NAMALWA (cell line): ENCODE measurements at regions not wholly inside any gene's neighbourhood (a gene's known extent, or its start where the extent isn't known, plus 50 kb on each side); places are given as distances from the start of the nearest gene placed in this dataset.

Experiments used
- DNase-seq: peaks from one replicate; pipeline ENCODE4 v3.0.0-alpha.2; 2015; ENCODE audit warnings: low spot score

DNA sequence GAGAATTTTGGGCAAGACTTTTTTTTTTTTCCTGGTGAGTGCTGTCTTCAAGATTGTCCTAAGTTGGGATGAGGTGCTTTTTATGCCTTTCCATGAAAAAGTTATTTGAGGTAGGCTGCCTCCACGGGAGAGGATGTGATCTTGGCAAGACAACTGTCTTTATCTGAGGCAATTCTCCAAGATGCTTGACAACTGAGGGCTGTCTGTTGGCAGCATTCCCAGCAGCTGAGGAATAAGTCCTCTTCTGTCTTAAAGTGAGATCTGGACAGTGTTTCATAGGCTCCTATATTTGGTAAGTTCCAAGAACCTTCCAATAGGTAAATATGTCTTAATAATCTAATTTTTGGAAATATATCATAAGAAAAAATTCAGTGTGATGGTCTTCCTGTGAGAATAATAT is 662.0 kb downstream of the CDH11 start:
- DNase-seq = no peak

DNA sequence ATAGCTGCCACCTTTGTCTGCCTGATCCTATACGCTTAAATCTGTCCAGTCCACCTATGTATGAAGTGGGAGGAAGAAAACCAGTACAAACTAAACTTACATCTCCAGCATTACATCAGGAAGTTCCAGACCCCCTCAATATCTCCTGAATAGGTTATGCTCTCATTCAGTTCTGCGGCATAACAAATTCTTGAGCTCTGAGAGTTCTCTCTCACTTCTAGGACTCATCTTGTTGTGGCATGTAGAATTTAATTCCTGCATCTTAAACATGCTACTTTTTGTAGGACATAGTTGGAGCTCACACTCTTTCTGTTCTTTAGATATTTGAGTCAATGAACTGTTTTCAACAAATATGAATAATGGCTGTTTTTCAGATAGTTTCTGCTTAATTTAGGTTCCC is 662.5 kb downstream of the CDH11 start:
- DNase-seq = no peak

DNA sequence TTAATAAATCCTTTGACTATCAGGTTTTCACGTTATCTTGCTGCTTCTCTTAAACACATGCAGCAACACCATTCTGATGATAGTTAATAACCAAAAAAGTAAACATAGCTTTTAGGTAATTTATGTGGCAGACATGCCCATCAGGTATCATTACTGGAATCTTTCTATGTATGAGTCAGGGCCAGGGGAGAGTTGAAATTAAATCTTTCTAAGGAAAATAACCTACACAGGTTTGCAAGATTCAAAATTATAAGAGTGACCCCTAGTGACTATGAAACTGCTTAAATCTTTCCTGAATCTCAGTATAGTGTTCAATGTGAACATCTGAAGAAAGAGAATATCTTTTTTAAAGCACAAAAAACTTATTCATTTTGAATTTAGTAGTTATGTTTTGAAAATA is 666.6 kb downstream of the CDH11 start:
- DNase-seq = peak; percentile 34

DNA sequence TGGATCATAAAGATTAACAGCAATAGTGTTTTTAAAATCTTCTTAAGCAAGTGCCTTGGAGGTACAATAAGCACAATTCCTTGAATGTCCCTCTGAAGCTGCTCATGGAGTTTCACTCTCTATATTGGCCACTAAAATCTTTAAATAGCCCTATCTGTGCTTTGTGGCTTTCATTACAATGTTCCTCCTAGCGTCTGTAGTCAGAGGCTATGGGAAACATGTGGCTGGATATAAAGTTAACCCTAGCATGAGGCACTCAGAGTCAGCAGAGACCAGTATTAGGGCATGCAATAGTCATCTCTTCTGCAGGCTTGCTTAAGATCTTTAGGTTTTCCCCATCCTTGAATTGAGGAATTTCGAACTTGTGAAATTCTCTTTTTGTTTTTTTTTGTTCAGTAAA is 668.2 kb downstream of the CDH11 start:
- no peak for DNase-seq

DNA sequence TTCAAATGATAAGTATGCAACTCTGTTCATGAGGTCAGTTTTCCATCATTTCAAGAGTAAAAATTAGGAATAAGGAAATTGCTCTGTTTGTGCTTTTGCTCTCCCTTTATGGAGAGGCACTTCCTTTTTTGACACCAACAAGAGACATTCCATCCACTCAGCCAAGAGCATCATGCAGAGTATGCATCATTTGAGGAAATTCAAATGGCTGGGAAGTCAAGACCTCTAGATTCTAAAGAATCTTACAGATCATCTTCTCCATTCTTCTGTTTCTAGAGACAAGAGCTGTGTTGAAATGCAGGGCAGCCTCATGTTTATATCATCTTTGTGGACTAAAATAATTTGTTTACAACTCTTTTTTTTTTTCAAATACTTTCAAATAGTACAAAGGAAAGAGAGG is 669.4 kb downstream of the CDH11 start:
- no peak for DNase-seq

DNA sequence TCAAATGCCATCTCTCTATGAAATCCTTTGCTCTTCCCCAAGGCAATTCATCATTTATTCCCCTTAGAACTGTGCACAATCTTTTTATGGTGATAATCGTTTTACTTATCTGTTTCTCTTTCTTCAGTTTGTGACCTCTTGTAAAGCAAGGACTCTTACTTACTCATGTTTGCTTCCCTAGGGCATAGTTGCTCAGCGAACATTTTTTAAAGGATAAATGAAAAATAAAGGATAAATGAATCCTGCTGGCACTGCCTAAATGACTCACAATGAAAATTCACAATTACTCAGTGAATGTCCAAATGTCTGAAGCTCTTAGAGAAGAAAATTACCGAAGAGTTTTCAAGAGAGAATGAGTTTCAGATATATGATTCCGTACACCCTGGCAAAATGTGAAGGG is 671.7 kb downstream of the CDH11 start:
- DNase-seq = no peak

DNA sequence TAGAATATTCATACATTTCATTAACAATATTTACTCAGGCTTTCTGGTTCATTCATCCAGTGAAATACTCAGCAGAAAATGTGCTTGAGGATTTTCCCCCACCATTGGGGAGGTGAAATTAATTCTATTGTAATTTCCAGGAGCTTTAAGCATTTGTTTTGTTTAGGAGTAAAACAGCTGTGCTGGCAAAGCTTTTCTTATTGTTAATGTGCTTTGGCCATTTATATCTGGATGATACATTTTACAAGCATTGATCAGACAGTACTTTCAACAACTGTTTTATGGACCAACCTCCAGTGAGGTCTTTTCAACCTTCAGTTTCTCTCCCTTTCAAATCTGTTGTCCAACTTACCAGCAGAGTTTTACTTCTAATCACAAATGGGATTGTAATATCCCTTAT is 672.4 kb downstream of the CDH11 start:
- DNase-seq = no peak

DNA sequence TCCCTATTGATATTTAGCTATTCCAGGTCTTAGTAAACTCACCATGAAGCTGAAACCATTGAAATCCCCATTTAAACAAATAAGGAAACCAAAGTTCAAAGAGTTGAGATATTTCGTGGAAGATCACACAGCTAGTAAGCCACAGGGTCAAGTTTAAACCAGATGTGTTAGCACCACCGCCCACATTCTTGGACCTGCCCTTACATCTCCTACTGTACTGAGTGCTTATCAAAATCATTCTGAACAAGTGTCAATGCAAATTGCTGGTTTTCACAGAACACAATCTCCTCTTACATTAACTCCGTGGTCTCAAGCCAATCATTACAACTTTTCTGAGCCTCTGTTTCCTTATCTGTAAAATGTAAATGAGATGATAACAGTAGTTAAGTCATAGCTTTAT is 676.2 kb downstream of the CDH11 start:
- no peak for DNase-seq

DNA sequence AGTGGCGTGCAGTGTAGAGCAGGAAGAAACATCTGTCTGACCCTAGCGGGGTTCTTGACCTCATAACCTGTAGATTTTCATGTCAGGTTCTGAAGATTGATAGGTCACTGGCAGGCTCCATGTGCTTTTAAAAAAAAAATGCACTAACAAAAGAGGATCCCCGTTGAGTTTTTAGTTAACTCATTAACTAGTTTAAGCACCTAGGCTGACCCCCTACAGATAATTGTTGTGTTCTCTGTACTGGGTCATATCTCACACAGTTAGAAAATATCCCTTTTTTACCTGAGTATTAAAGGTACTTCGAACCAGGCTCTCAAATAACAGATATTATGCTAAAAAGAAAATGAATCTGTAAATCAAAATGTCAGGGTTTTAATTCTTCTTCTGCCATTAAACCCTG is 676.6 kb downstream of the CDH11 start:
- no peak for DNase-seq

DNA sequence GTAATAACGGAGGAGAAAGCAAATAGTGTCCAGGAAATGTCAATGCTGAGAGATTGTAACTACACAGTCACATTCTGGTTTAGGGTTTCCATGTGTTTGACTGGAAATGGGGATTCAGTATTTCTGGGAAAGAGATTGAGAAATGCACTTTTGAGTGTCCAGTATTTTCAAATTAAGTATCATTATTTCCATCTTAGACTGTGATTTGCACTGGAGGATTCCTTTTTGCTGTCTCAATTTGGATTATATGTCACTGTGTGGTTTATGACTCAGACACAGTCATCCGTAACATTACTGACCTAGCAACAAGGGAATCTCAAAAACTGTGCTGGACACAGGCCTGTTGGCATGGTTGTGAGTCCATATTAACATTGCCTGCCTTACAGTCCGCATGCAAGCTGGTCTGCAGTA is 681.4 kb downstream of the CDH11 start:
- no peak for DNase-seq

DNA sequence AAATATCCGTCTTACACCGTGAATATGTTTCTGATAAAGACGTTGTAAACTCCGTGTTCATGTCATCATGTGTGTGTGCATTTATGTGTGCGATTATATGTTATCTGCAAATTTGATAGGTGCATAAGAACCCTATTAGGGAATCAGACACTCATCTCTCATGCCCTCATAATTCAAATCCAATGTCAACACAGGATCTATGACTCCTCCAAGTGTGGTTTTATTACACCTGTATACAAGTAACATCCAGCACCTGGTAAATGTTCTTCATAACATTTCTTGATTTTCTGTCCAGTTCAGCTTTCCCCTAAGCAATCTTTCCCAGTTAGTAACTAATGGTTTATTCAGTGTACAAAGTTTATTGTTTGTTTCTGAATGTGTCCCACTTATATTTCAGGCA is 681.9 kb downstream of the CDH11 start:
- no peak for DNase-seq

DNA sequence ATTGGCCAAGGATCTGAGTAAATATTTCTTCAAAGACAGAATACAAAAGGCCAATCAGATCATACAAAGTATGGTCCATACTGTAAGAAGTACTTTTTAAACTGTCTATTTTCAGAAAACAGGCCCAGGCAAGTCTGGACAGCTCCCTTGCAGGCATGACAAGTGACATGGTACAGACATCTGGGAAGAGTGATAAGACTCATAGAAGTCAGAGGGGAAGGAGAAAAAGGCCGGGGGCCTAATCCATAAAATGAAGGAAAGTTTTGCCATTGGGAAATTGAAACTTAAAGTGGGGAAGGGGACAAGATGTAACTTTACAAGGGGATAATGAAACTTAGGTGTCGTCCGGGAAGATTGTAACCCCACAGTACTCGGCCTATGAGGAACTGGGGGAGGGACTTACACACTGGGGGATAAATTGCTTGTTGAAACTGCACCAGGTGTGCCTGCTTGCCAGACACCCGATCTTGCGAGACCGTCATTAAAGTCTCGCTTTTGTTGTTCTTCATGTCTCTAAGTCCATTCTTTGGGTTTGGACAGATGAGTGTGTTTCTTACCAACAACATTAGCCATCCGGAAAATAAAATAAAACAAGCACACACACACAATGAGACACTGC is 684.0 kb downstream of the CDH11 start:
- no peak for DNase-seq

DNA sequence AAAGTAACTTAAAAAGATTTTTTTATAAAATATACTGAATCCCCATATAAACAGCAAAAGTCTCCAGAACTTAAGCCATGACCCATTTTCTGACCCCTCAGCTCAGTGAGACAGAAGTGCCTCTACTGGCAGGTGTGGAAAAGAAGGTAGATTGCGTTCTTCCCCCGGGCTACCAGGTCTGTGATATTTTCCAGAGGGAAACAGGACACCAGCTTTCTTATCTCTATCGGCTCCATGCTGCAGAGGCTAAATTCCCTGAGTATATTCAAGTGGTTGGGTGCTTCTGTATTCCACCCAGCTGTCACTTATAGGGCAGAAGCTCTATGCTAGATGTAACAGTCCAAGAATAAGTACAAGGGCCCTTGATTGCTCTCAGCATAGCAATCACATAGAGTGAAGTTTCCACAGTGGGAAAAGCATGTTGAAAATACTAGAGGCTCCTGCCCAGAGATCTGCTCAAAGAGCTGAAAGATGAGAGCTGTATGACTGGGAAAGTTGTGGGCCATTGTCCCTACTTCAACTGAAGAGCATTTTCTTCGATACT is 687.3 kb downstream of the CDH11 start:
- no peak for DNase-seq

DNA sequence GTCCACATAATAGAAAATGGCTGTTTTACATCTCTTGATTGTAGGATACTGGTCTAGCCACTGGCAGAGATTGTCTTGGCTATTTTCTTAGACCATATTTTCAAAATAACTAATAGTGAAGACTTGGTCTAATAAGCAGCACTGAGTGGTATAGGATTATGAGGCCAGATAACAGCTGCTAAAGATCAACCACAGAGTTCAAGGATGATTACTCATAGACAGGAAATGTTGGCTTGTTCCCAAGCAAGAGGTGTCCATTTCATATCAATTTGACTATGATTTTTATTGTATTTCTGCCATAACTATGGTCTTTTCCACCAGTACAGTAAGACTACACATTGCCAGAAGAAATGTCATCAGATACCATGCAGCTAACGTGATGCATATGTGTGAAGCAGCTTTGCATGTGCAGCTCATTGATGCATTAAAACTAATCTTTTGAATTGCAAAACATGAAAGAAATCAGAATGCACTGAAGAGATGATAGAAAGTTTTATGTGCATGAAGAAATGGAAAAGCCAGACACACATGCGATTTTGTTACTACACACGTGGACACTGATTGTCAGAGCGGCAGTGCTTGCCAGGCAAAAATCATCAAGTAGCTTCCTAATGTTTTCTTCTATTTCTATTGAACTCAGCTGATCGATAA is 693.3 kb downstream of the CDH11 start:
- DNase-seq = peak; percentile 71

DNA sequence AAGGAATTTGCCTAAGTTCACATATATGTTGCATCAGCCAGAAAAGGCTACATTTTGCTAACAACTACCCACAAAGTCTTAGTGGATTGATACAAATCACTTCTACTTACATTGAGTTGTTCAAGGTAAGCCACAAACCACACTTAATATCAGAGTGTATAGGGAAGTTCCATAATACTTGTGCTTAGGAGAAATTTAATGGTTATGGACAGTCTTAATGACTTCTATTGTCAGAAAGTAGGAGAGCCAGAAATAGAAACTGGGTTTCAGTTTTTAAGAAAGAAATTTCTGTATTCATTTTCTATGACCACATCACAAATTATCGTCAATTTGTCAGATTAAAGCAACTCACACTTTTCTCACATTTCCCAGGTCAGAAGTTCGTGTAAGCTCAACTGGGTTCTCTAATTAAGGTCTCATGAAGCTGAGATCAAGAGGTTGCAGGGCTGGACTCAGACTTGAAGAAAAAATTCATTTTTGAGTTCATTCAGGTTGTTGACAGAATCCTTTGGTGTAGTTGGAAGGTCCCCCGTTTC is 695.7 kb downstream of the CDH11 start:
- DNase-seq = no peak

DNA sequence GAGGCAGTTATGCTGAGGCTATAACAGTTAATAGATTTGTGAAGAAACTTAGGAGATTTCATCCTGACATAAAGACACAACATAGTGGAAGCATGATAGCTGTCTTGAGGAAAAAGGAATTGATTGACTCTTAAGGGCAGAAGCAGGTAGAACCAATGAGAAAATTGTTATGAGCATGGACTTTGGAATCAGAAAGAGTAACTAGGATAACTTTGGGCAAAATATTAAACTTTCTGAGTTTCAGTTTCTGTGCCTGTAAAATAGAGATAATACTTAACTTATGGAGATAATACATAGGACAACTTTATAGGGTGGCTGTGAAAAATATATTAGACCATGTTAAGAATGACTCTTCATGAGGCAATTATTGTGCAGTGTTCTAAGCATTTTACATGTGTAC is 696.5 kb downstream of the CDH11 start:
- DNase-seq = no peak

DNA sequence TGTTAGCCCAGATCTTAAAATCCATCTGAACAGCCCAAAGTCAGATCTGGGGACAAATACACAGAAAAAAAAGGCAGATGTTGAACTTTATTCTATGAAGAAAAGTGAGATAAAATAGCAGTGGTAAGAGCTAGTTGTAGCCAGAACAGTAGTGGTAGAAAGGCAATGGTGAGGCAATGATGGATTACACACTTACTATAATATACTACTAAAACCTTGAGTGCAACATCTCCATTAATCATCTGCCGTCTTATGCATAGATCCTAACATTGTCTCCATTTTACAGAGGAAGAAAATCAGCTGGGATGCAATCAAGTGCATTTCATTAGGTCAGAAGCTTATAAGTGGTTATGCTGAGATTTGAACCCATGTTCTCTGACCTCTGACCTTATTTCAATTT is 699.6 kb downstream of the CDH11 start:
- no peak for DNase-seq

DNA sequence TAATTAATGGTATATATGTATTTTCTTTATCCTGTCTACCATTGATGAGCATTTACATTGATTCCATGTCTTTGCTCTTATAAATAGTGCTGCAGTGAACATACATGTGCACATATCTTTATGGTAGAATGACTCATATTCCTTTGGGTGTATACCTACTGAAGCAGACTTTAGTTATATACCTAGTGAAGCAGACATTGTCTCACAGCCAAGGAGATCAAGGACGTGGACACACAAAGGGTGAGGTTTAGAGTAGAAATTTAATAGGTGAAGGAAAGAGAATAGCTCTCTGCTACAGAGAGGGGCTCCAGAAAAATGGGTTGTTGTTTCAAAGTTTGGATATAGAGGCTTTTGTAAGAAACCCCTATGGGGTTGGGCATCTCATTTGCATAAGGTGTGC is 700.3 kb downstream of the CDH11 start:
- no peak for DNase-seq

DNA sequence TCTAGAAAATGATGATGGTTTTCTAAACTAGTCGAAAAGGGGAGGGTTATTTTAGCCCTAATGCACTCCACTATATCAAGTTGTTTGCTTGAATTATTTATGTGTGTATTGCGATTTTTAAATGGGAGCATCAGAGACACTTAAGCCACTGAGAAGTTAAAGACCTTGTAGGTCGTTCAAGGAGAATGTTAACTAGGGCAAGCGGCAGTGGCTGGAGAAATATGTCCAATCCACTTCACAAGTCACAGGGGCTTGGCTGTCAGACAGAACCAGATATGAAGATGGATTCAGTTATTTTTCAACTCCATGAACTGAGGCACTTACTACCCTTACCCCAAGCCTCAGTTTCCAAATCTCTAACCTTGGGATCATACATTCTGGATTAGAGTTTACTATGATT is 702.0 kb downstream of the CDH11 start:
- no peak for DNase-seq

DNA sequence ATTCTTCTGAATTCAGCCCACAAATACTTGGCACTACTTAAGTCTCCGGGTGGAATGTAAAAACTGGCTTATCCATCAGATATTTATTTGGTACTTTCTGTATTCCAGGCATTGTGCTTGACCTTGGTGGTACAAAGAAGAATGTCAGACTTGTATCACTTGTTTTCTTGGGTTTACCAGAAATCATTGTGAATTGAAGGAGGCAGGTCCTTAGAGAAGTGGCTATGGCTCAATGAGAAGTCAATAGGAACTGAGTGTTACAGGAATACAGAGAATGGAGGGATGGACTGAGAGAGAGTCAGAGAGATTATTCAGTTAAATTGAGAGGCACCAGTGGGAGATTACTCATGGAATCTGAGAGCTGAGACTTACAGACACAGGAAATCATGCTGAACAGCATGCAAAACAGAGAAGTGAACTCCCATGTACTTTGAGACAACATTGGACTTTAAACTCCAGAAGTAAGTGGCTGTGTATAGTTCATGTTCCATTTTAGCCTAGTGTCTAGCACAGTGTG is 704.1 kb downstream of the CDH11 start:
- DNase-seq = no peak

DNA sequence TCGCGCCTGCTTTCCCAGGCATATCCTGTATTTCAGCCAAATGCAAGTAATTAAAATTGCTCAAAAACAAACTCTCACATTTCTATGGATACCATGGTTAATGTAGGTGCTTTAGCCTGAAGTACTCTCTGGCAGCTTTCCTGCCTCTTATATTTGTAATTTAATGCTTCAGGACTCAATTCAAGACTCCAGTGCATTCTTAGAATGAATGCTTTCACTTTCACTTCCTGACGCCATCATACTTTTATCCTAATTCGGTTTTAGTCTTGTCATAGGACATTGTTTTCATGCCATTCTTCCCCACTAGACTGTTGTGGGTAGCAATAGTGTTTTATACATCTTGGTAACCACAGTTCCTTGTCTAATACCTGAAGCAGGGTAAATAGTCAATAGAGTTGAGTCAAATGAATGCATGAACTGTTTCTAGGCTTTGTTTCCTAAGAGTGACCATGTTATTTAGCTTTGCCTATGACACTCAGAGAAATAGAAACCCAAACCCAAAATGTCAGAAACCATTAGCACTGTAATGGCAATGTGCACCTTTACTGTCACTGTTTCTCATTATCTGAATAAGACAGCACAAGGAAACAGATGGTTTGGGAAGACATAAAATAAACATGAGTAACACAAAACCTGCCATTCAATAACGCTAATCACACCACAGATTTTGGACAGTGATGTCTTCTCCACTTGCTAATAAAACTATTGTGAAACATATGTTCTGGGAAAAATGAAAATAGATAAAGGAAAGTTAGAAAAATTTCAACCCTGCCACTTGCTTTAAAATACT is 705.5 kb downstream of the CDH11 start:
- DNase-seq = peak; percentile 10

DNA sequence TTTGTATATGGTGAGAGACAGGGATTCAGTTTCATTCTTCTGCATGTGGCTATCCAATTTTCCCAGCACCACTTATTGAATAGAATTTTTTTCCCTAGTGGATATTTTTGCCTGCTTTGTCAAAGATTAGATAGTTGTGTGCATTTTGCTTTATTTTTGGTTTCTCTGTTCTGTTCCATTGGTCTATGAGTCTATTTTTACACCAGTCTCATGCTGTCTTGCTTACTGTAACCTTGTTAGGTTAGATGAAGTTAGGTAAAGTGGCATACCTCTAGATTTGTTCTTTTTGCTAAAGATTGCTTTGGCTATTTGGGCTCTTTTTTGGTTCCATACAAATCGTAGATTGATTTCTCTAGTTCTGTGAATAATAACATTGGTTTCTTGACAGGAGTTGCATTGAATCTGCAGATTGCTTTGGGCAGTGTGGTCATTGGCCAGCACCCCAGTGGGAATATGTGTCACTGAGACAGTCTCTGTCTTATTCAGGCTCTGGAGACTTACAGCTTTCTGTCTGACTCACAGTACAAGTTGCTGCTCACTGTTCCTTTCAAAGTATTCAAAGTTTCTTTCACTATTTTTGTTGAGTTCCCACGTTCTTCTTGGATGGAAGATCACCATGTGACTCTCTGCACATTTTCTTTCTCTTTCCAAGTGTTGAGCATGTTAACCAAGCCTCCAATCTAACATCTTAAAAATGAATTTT is 709.1 kb downstream of the CDH11 start:
- DNase-seq = no peak
